Bronchial epithelial cell (primary cell): ENCODE measurements at regions not wholly inside any gene's neighbourhood (a gene's known extent, or its start where the extent isn't known, plus 50 kb on each side); places are given as distances from the start of the nearest gene placed in this dataset.
"Not testable (repeated sequence)": the region's sequence is repeated elsewhere in the genome, so short reads cannot be mapped to it uniquely, and the experiment has no call there.

ENCODE experiments used
- DNase-seq: peaks from one replicate; pipeline ENCODE4 v3.0.0-alpha.2; 2010; ENCODE audit warnings: low read depth
- FAIRE-seq: peaks from 2 replicates; lab custom pipeline; 2011; peaks lifted over from hg19 to GRCh38; lab: Jason Lieb, UNC
- H3K27me3 ChIP-seq: 2 replicates; pipeline ENCODE4 v1.5.1; 2011; ENCODE audit warnings: low read length; ENCODE audit not compliant: control insufficient read depth, insufficient read depth
- H3K36me3 ChIP-seq: 2 replicates; pipeline ENCODE4 v1.5.1; 2011; ENCODE audit warnings: low read length; ENCODE audit not compliant: control insufficient read depth, insufficient read depth
- H3K4me3 ChIP-seq: 2 replicates; pipeline ENCODE4 v1.5.1; 2011; ENCODE audit warnings: mild to moderate bottlenecking, low read depth, low read length, control low read depth
- TF ChIP-seq, protein P1 (sequence below): IDR thresholded peaks from 2 replicates; pipeline ENCODE4 v1.5.1; 2011; ENCODE audit warnings: mild to moderate bottlenecking, moderate library complexity, low read length, control low read depth, inconsistent platforms; ENCODE audit not compliant: insufficient read depth, severe bottlenecking

DNA sequence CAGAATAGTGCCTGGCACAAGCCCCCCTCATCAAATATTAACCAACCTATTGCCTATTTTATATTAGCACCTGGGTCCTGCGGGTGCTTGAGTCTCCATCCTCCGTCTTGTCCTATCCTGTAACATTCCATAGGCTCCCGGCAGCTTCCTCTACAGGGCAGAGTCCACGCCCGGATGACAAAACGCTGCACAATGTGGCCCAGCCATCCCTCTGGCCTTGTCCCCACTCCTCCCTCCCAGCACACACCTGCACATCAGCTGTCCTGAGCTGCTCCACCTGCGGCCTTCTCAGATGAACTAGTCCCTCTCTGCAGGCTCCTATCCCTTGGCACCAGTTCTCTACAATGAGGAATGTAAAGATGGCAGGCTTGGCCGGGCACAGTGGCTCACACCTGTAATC is 153.5 kb upstream of the PDE1C start:
- no peaks in the 10 kb centered on the region for H3K27me3 ChIP-seq
- DNase-seq (no peak), FAIRE-seq (no peak)
- TF ChIP-seq, protein P1, sequence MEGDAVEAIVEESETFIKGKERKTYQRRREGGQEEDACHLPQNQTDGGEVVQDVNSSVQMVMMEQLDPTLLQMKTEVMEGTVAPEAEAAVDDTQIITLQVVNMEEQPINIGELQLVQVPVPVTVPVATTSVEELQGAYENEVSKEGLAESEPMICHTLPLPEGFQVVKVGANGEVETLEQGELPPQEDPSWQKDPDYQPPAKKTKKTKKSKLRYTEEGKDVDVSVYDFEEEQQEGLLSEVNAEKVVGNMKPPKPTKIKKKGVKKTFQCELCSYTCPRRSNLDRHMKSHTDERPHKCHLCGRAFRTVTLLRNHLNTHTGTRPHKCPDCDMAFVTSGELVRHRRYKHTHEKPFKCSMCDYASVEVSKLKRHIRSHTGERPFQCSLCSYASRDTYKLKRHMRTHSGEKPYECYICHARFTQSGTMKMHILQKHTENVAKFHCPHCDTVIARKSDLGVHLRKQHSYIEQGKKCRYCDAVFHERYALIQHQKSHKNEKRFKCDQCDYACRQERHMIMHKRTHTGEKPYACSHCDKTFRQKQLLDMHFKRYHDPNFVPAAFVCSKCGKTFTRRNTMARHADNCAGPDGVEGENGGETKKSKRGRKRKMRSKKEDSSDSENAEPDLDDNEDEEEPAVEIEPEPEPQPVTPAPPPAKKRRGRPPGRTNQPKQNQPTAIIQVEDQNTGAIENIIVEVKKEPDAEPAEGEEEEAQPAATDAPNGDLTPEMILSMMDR = no peak
- no peak overlapping the region for H3K4me3 ChIP-seq
- no peaks in the 10 kb centered on the region for H3K36me3 ChIP-seq

- Histone ChIP-seq H3K27me3 (no peaks in the 10 kb centered on the region), H3K4me3 (no peak overlapping the region), H3K36me3 (no peaks in the 10 kb centered on the region)
- no peak for FAIRE-seq
- no peak for DNase-seq
- TF ChIP-seq, protein P1 = no peak
Observed at GRCh38 chr7:32223071-32223650, 153.0 kb upstream of the PDE1C start.

- H3K27me3 ChIP-seq = no peaks in the 10 kb centered on the region
- FAIRE-seq = no peak
- no peak overlapping the region for H3K4me3 ChIP-seq
- TF ChIP-seq, protein P1 = no peak
- H3K36me3 ChIP-seq = no peaks in the 10 kb centered on the region
- DNase-seq = no peak
Observed at GRCh38 chr7:32222251-32222900, 152.2 kb upstream of the PDE1C start.

DNA sequence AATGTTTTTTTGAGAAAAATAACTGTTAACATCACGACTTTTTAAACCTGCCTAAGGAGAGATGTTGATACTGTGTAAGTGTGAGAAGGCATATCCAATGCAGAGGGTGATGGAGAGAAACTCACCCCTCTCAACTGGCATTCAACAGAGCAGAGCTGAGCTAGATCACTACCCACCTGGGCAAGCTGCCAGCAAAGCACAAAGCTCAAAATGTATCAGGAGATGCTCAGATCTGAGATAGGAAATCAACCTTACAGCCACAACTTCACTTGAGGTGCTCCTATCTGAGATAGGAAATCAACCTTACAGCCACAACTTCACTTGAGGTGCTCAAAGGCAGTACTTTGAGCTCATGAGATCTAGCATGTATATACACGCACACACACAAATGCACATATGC is 151.5 kb upstream of the PDE1C start:
- no peak overlapping the region for H3K4me3 ChIP-seq
- TF ChIP-seq, protein P1 = no peak
- FAIRE-seq (no peak), DNase-seq (no peak)
- H3K27me3 ChIP-seq = no peaks in the 10 kb centered on the region
- H3K36me3 ChIP-seq = no peaks in the 10 kb centered on the region

- Histone ChIP-seq H3K4me3 (no peak overlapping the region), H3K36me3 (no peaks in the 10 kb centered on the region), H3K27me3 (no peaks in the 10 kb centered on the region)
- TF ChIP-seq, protein P1 = no peak
- DNase-seq = no peak
- no peak for FAIRE-seq
Observed at GRCh38 chr7:32221056-32221455, 150.8 kb upstream of the PDE1C start.

- H3K4me3 ChIP-seq, DNase-seq, H3K36me3 ChIP-seq, H3K27me3 ChIP-seq, FAIRE-seq: not testable (repeated sequence)
Observed at GRCh38 chr7:32219831-32220230, 149.6 kb upstream of the PDE1C start.
